ENCODE measurements at regions not wholly inside any gene's neighbourhood (a gene's known extent, or its start where the extent isn't known, plus 50 kb on each side); places are given as distances from the start of the nearest gene placed in this dataset.

DNA sequence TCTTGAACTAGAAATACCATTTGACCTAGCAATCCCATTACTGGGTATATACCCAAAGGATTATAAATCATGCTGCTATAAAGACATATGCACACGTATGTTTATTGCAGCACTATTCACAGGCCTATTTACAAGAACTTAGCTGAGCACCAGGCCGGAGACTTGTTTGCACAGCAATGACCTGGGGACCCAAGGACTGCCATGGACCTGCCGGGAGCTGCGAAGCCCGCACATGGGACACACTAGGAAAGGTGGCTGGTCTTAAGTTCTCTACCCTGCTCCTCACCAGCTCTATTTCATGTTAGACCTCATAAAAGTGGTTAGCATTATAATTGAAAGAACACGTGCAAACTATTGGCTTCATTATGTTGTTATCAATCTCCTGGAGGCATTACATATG is 70.4 kb upstream of the CST7 start:
- no peak for DNase-seq (ENCODE audit: extremely low spot score, unreplicated experiment)
- TF ChIP-seq, protein P1, sequence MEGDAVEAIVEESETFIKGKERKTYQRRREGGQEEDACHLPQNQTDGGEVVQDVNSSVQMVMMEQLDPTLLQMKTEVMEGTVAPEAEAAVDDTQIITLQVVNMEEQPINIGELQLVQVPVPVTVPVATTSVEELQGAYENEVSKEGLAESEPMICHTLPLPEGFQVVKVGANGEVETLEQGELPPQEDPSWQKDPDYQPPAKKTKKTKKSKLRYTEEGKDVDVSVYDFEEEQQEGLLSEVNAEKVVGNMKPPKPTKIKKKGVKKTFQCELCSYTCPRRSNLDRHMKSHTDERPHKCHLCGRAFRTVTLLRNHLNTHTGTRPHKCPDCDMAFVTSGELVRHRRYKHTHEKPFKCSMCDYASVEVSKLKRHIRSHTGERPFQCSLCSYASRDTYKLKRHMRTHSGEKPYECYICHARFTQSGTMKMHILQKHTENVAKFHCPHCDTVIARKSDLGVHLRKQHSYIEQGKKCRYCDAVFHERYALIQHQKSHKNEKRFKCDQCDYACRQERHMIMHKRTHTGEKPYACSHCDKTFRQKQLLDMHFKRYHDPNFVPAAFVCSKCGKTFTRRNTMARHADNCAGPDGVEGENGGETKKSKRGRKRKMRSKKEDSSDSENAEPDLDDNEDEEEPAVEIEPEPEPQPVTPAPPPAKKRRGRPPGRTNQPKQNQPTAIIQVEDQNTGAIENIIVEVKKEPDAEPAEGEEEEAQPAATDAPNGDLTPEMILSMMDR (conservative IDR thresholded peaks at IDR 0.05): no peak
- no peak overlapping the region for H3K27ac Mint-ChIP-seq
- no peak overlapping the region for H3K4me3 Mint-ChIP-seq
- no peaks in the 10 kb centered on the region for H3K27me3 Mint-ChIP-seq
- H3K9me3 Mint-ChIP-seq: peaks cover 3% of the 10 kb centered on the region
- no peaks in the 10 kb centered on the region for H3K4me1 Mint-ChIP-seq (ENCODE audit: unreplicated experiment)
- H3K36me3 Mint-ChIP-seq: no peaks in the 10 kb centered on the region

DNA sequence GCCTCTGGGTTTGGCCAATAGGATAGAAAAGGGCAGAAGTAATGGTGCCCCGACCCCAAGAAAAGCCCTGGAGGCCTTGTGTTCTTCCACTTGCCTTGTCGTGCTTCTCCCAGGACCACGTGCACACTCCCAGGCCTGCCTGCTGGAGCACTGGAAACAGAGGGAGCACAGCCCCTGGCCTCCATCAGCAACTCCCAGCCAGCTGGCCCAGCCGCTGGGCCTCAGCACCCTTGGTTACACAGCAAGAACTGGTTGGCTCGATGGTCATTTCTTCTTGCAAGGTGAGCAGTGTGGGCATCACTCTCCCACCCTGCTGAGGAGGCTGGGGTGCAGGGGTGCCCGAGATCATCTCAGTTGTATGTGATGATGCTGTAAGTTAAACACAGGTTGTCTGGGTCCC is 69.2 kb upstream of the CST7 start:
- H3K27me3 Mint-ChIP-seq: no peaks in the 10 kb centered on the region
- H3K9me3 Mint-ChIP-seq: peaks cover 7% of the 10 kb centered on the region
- TF ChIP-seq, protein P1 (conservative IDR thresholded peaks at IDR 0.05): no peak
- H3K36me3 Mint-ChIP-seq: no peaks in the 10 kb centered on the region
- H3K4me1 Mint-ChIP-seq (ENCODE audit: unreplicated experiment): no peaks in the 10 kb centered on the region
- no peak overlapping the region for H3K27ac Mint-ChIP-seq
- DNase-seq (ENCODE audit: extremely low spot score, unreplicated experiment): no peak
- H3K4me3 Mint-ChIP-seq: no peak overlapping the region

DNA sequence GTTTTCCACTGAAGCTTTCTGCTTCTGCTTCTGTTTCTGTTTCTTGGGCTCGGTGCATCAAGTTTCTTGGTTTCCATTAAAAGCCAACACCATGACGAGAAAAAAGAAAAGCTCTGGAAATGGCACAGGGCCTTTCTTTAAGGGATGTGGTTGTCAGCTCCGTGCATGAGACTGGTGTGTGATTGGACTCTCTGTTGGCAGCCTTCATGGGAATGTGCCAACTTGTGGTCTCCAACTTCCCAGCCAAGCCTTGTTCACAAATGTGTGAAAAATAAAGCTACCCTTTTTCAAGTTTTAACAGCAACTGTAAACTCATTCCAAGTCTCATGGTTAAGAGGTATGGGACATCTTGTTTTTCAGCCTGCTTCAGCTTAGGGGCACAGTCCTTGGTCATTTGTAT is 68.7 kb upstream of the CST7 start:
- Mint-ChIP-seq H3K9me3 (peaks cover 7% of the 10 kb centered on the region), H3K27ac (no peak overlapping the region), H3K36me3 (no peaks in the 10 kb centered on the region), H3K27me3 (no peaks in the 10 kb centered on the region), H3K4me1 (ENCODE audit: unreplicated experiment) (no peaks in the 10 kb centered on the region), H3K4me3 (no peak overlapping the region)
- TF ChIP-seq, protein P1 (conservative IDR thresholded peaks at IDR 0.05): no peak
- DNase-seq (ENCODE audit: extremely low spot score, unreplicated experiment): no peak

DNA sequence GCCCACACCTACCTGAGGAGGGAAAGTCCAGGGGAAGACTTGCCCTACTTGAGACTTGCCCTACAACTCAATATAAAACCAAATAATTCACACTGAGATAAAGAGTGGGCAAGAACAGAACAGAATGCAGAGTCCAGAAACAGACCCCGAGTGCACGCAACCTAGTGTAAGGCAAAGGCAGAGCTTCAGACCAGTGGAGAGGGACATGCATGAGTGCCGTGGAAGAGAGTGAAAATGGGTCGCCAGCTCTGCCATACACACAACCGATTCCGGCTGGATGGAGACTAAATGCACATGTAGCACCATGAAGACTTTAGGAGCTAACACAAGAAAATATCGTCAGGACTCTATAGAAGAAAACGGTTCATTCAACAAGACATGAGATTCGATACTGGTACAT is 58.8 kb upstream of the CST7 start:
- Mint-ChIP-seq H3K36me3 (no peaks in the 10 kb centered on the region), H3K27me3 (peaks cover 8% of the 10 kb centered on the region), H3K27ac (no peak overlapping the region), H3K9me3 (no peaks in the 10 kb centered on the region), H3K4me3 (no peak overlapping the region), H3K4me1 (ENCODE audit: unreplicated experiment) (no peaks in the 10 kb centered on the region)
- DNase-seq (ENCODE audit: extremely low spot score, unreplicated experiment): no peak
- TF ChIP-seq, protein P1 (conservative IDR thresholded peaks at IDR 0.05): no peak

DNA sequence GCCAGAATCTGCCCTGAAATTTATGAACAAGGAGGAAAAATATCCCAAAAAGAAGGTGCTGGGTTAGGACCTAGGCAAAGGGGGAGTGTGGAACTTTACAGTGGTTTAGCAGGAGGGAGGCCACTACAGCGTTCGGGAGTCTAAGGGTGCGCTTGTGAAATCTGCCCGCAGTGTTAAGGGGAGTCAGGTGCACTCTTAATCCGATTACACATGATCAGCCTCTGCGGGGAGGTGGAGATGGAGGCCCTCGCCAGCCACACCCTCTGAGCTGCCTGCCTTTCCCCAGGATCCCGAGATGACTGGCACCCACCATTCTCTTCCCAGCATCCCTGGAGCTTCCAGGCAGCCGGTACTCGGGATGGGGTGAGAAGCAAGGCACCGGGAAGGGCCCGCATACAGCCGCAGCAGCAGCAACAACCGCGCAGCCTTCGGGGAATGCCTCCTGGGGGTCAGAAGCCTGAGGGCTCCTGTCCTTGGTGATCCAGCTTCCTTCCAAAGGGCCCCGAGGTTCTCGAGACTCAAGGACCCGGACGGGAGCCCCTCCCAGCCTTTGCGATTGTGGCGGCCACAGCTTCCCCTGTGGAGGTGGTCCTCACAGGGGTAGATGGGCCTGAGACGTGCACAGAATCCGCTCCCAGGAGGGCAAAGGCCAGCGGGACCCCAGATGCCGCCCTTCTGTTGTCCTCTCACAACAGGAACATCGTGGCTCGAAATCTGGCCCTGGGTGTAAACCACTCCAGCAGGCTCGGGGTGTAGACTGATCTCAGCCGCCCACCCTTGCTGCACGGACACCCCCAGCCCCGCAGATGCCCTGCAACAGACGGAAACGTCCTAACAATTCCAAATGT is 57.3 kb upstream of the CST7 start:
- Mint-ChIP-seq H3K9me3 (no peaks in the 10 kb centered on the region), H3K27ac (no peak overlapping the region), H3K27me3 (peaks cover 3% of the 10 kb centered on the region), H3K4me3 (no peak overlapping the region), H3K36me3 (no peaks in the 10 kb centered on the region), H3K4me1 (ENCODE audit: unreplicated experiment) (no peaks in the 10 kb centered on the region)
- no peak for DNase-seq (ENCODE audit: extremely low spot score, unreplicated experiment)
- TF ChIP-seq, protein P1 (conservative IDR thresholded peaks at IDR 0.05): no peak
